Effector memory CD4-positive, alpha-beta T cell (primary cell): ENCODE measurements at regions not wholly inside any gene's neighbourhood (a gene's known extent, or its start where the extent isn't known, plus 50 kb on each side); places are given as distances from the start of the nearest gene placed in this dataset.
"Not testable (repeated sequence)": the region's sequence is repeated elsewhere in the genome, so short reads cannot be mapped to it uniquely, and the experiment has no call there.

ENCODE experiments used
- DNase-seq, 3 donors: peaks; one replicate each; pipeline ENCODE4 v3.0.0-alpha.2; 2020
- H3K27ac ChIP-seq: 2 replicates; pipeline ENCODE4 v1.7.0; 2013; ENCODE audit warnings: mild to moderate bottlenecking, low read length, moderate library complexity; ENCODE audit not compliant: insufficient read depth, poor library complexity, severe bottlenecking
- H3K27me3 ChIP-seq: replicated peaks from 2 replicates; pipeline ENCODE4 v1.7.0; 2013; ENCODE audit warnings: mild to moderate bottlenecking, low read length; ENCODE audit not compliant: insufficient read depth, control insufficient read depth, poor library complexity, severe bottlenecking
- H3K36me3 ChIP-seq: 2 replicates; pipeline ENCODE4 v1.7.0; 2013; ENCODE audit warnings: mild to moderate bottlenecking, low read length, moderate library complexity; ENCODE audit not compliant: control insufficient read depth, insufficient read depth
- H3K4me1 ChIP-seq: 2 replicates; pipeline ENCODE4 v1.7.0; 2013; ENCODE audit warnings: low read length, mild to moderate bottlenecking; ENCODE audit not compliant: control insufficient read depth, insufficient read depth, poor library complexity, severe bottlenecking
- H3K4me3 ChIP-seq: 2 replicates; pipeline ENCODE4 v1.7.0; 2013; ENCODE audit warnings: low read length, low read depth, mild to moderate bottlenecking; ENCODE audit not compliant: insufficient read depth, poor library complexity, severe bottlenecking
- H3K9me3 ChIP-seq: 2 replicates; pipeline ENCODE4 v1.7.0; 2013; ENCODE audit warnings: mild to moderate bottlenecking, low read length, moderate library complexity; ENCODE audit not compliant: control insufficient read depth

GRCh38 chr2:111316221-111316741 lies 195.6 kb downstream of the BCL2L11 start:
- H3K4me3 ChIP-seq, H3K9me3 ChIP-seq, H3K27me3 ChIP-seq, H3K4me1 ChIP-seq, H3K36me3 ChIP-seq, DNase-seq, H3K27ac ChIP-seq: not testable (repeated sequence)

DNA sequence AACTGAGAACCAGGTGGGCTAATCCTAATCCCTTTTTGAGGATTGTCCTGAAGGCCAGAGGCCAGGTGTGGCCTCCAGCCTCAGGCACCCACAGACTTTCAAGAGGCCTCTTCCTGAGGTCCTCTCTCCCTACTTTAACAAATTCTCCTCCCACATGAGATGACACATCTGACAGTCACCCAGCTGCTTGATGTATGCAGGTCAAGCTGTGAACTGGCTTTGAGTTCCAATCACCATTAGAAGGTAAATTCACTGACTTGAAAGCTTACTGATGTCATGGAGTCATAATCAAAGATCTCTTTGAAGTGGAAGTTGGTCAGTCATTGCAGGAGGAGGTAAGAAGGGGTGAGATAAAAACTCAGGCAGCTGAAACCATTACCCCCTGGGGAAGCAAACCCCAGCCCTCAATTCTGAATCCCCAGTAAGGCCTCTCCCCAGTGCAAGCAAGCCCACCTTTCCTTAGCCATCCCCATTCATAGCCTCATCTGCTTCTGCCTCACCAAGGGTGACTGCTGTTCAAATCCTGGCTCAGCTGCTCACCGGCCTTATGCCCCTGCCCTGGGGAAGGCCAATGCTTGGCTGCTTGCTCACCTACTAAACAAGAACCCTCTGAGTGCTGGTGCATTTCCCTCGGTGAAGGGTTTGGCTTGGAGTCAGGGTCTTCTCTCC lies 196.3 kb downstream of the BCL2L11 start:
- not testable (repeated sequence) for H3K4me3 ChIP-seq, H3K4me1 ChIP-seq, H3K9me3 ChIP-seq, H3K27me3 ChIP-seq, H3K36me3 ChIP-seq, DNase-seq, H3K27ac ChIP-seq

DNA sequence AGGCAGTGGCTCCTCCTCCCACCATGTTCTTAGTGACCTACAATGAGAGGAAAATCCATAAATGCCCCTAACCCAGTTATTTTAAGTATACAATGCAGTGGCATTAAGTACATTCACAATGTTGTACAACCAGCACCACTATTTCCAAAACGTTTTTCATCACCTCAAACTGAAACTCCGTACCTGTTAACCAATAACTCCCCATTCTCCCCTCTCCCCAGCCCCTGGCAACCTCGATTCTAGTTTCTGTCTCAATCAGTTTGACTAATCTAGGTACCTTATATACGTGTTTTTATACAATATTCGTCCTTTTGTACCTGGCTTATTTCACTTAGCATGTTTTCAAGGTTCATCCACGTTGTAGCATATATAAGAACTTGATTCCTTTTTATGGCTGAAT lies 198.8 kb downstream of the BCL2L11 start:
- not testable (repeated sequence) for DNase-seq, H3K4me3 ChIP-seq, H3K4me1 ChIP-seq, H3K27ac ChIP-seq, H3K36me3 ChIP-seq, H3K27me3 ChIP-seq, H3K9me3 ChIP-seq

GRCh38 chr2:111320264-111320663 lies 199.6 kb downstream of the BCL2L11 start:
- not testable (repeated sequence) for H3K36me3 ChIP-seq, DNase-seq, H3K4me1 ChIP-seq, H3K27me3 ChIP-seq, H3K27ac ChIP-seq, H3K9me3 ChIP-seq, H3K4me3 ChIP-seq

- H3K9me3 ChIP-seq, DNase-seq, H3K4me1 ChIP-seq, H3K27ac ChIP-seq, H3K36me3 ChIP-seq, H3K4me3 ChIP-seq, H3K27me3 ChIP-seq: not testable (repeated sequence)
Observed at GRCh38 chr2:111320965-111321364, 200.3 kb downstream of the BCL2L11 start.

GRCh38 chr2:111323384-111323783 lies 202.7 kb downstream of the BCL2L11 start:
- H3K27ac ChIP-seq, DNase-seq, H3K27me3 ChIP-seq, H3K4me3 ChIP-seq, H3K4me1 ChIP-seq, H3K36me3 ChIP-seq, H3K9me3 ChIP-seq: not testable (repeated sequence)

DNA sequence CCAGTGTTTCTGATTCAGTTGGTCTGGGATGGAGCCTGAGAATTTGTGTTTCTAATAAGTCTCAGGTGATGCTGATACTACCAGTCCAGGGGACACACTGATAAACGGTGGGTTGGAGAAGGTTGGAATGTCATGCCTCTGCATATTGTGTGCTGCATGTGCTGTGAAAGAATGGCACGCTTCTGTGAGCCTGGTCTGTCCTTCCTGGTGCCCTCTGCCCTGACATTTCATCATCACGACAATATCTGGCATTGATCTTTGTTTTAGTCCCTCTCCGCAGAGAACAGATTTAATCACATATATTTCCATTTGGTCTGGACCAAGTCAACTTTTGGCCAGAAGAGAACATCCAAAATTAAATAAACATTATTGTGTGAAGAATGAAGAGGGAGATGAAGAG lies 207.0 kb downstream of the BCL2L11 start:
- H3K27me3 ChIP-seq, H3K36me3 ChIP-seq, H3K4me3 ChIP-seq, H3K9me3 ChIP-seq, H3K27ac ChIP-seq, DNase-seq, H3K4me1 ChIP-seq: not testable (repeated sequence)

DNA sequence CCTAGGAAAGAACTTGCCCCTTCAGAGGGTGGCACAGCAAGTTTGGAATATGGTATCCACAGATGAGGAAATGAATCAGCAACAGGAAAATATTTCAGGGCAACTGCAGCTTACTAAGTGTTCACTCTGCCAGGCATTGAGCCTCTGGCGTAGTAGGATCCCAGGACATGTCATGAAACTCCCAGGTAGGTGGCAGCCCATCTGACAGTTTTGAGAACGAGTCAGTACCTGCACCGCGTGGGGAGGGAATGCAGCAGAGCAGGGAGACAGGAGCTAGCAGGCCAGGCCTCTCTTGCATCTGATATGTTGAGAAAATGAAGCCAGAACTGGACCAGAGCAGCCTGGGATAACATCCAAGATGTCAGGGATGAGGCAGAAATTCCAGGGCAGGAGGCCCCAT lies 208.6 kb downstream of the BCL2L11 start:
- not testable (repeated sequence) for DNase-seq, H3K4me1 ChIP-seq, H3K9me3 ChIP-seq, H3K36me3 ChIP-seq, H3K27ac ChIP-seq, H3K4me3 ChIP-seq, H3K27me3 ChIP-seq

DNA sequence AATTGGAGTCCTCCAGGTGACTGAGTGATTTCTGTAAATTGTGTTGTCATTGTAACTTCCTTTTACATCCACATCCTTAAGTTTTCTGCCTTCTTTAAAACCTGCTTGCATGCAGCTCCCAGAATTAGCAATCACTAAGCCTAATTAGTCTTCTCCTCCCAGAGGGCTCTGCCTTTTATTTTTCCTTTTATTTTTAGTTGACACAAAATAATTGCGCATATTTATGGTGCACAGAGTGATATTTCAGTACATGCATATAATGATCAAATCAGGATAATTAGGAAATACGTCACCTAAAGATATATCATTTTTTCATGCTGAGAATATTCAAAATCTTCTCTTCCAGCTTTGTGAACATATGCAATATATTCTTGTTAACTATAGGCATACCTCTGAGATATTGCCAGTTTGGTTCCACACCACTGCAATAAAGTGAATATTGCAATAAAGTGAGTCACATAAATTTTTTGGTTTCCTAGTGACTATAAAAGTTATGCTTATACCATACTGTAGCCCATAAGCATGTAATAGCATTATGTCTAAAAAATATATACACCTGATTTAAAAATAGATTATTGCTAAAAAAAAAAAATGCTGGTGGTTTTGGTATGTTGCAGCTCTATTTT lies 210.5 kb downstream of the BCL2L11 start:
- not testable (repeated sequence) for H3K36me3 ChIP-seq, H3K9me3 ChIP-seq, H3K4me3 ChIP-seq, H3K27me3 ChIP-seq, H3K27ac ChIP-seq, DNase-seq, H3K4me1 ChIP-seq

GRCh38 chr2:111335220-111335907 lies 214.7 kb downstream of the BCL2L11 start:
- not testable (repeated sequence) for DNase-seq, H3K36me3 ChIP-seq, H3K27ac ChIP-seq, H3K9me3 ChIP-seq, H3K4me1 ChIP-seq, H3K4me3 ChIP-seq, H3K27me3 ChIP-seq
